Fibroblast of villous mesenchyme (primary cell): ENCODE measurements at regions not wholly inside any gene's neighbourhood (a gene's known extent, or its start where the extent isn't known, plus 50 kb on each side); places are given as distances from the start of the nearest gene placed in this dataset.

Experiments
- DNase-seq: peaks from one replicate; pipeline ENCODE4 v3.0.0-alpha.2; 2010; ENCODE audit warnings: low read depth
- H3K4me3 ChIP-seq: 2 replicates; pipeline ENCODE4 v1.5.1; 2011; ENCODE audit warnings: low read depth, mild to moderate bottlenecking, low read length
- TF ChIP-seq, protein P1 (sequence below): IDR thresholded peaks from 2 replicates; pipeline ENCODE4 v1.5.1; 2012; ENCODE audit warnings: low read depth, mild to moderate bottlenecking, low read length; ENCODE audit not compliant: insufficient read depth

- H3K4me3 ChIP-seq, result no peak overlapping the region
- no peak for DNase-seq
- TF ChIP-seq, protein P1, sequence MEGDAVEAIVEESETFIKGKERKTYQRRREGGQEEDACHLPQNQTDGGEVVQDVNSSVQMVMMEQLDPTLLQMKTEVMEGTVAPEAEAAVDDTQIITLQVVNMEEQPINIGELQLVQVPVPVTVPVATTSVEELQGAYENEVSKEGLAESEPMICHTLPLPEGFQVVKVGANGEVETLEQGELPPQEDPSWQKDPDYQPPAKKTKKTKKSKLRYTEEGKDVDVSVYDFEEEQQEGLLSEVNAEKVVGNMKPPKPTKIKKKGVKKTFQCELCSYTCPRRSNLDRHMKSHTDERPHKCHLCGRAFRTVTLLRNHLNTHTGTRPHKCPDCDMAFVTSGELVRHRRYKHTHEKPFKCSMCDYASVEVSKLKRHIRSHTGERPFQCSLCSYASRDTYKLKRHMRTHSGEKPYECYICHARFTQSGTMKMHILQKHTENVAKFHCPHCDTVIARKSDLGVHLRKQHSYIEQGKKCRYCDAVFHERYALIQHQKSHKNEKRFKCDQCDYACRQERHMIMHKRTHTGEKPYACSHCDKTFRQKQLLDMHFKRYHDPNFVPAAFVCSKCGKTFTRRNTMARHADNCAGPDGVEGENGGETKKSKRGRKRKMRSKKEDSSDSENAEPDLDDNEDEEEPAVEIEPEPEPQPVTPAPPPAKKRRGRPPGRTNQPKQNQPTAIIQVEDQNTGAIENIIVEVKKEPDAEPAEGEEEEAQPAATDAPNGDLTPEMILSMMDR, result no peak
These were observed 97.2 kb upstream of the FAM216B start for GRCh38 chr13:42684226-42684625.

DNA sequence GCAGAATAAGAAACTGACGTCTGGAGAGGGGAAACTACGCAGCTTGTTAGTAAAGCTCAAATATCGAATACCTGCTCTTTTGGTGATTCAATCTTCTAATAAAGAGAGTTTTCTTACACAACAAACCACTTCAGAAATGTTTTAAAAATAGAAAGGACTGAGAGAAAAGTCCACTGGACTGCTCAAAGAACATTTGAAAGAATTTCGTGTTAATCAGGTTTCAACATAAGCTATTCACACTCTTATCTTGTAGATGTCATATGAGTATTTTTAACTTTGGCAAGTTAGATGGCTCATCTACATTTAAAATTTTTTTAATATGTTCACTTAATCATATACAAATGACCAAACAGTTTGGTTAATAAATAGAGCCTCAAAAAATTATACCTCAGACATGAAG lies 95.6 kb upstream of the FAM216B start:
- H3K4me3 ChIP-seq, result no peak overlapping the region
- TF ChIP-seq, protein P1, result no peak
- no peak for DNase-seq

DNA sequence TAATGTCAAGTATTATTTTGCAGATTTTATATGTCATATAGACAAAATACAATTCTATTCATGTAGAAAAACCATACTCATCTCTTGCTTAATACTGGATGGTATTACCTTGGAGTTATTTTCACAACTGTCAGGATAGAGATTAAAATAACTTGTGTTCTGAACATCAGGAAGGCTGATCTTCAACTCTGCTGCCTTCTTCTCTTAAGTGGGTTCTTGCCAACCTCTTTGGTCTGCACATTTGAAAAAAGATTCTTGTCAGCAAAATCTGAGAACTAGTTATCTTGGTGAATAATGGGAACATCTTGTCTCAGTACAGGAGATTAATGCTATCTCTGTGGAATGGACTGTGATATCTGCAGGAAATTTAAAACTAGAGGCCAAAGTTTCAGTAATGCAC lies 95.2 kb upstream of the FAM216B start:
- DNase-seq, result peak; percentile 69
- H3K4me3 ChIP-seq, result no peak overlapping the region
- TF ChIP-seq, protein P1, result no peak

- no peak for DNase-seq
- no peak overlapping the region for H3K4me3 ChIP-seq
- TF ChIP-seq, protein P1, result no peak
These were observed 92.6 kb upstream of the FAM216B start for GRCh38 chr13:42688821-42689220.

- peak; percentile 64 for DNase-seq
- TF ChIP-seq, protein P1, result no peak
- H3K4me3 ChIP-seq, result no peak overlapping the region
These were observed 85.2 kb upstream of the FAM216B start for GRCh38 chr13:42696191-42696590.

DNA sequence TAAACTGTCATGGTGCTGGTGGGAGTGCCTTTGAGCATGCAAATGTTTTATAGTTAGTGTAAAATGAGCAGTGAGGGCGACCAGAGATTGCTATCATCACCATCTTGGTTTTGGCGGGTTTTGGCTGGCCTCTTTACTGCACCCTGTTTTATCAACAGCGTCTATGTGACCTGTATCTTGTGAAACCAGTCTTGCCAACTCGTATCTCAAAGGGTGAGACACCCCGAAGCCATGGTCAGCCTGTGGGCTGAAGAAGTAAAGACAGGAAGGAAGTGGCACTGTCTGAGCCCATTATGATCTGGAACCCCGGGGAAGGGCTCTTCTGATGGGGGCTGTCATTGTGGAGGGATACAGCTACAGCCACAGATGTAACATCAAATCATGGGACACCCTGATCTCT lies 81.5 kb upstream of the FAM216B start:
- DNase-seq, result no peak
- TF ChIP-seq, protein P1, result no peak
- no peak overlapping the region for H3K4me3 ChIP-seq

- DNase-seq, result no peak
These were observed 78.7 kb upstream of the FAM216B start for GRCh38 chr13:42702716-42703115.

More at GRCh38 chr13:42702716-42703115, 78.7 kb upstream of the FAM216B start:
- H3K4me3 ChIP-seq, result no peak overlapping the region
- TF ChIP-seq, protein P1, result no peak
